NK-92 treated with Interleukin-12 subunit alpha and Interleukin-12 subunit beta, amount 100 ng/mL, for 24 hours (cell line): ENCODE measurements at regions not wholly inside any gene's neighbourhood (a gene's known extent, or its start where the extent isn't known, plus 50 kb on each side); places are given as distances from the start of the nearest gene placed in this dataset.
"Not testable (repeated sequence)": the region's sequence is repeated elsewhere in the genome, so short reads cannot be mapped to it uniquely, and the experiment has no call there.

Experiments
- DNase-seq: peaks from one replicate; lab custom pipeline; 2025; lab: John Stamatoyannopoulos, UW

- DNase-seq, result no peak
These were observed 547.2 kb upstream of the CHORDC1 start for GRCh38 chr11:90770007-90770406.

GRCh38 chr11:90766121-90766520, 543.3 kb upstream of the CHORDC1 start:
- DNase-seq, result no peak

GRCh38 chr11:90764691-90765090, 541.8 kb upstream of the CHORDC1 start:
- DNase-seq, result no peak

- no peak for DNase-seq
These were observed 535.1 kb upstream of the CHORDC1 start for GRCh38 chr11:90757849-90758494.

GRCh38 chr11:90756617-90757016, 533.8 kb upstream of the CHORDC1 start:
- no peak for DNase-seq

- no peak for DNase-seq
These were observed 530.7 kb upstream of the CHORDC1 start for GRCh38 chr11:90753546-90753945.

GRCh38 chr11:90747057-90747456, 524.2 kb upstream of the CHORDC1 start:
- no peak for DNase-seq

GRCh38 chr11:90744169-90744568, 521.3 kb upstream of the CHORDC1 start:
- no peak for DNase-seq

- DNase-seq, result no peak
These were observed 516.0 kb upstream of the CHORDC1 start for GRCh38 chr11:90738799-90739198.

GRCh38 chr11:90737444-90738050, 514.7 kb upstream of the CHORDC1 start:
- DNase-seq, result no peak

- DNase-seq, result no peak
These were observed 509.6 kb upstream of the CHORDC1 start for GRCh38 chr11:90732486-90732885.

- DNase-seq, result no peak
These were observed 500.6 kb upstream of the CHORDC1 start for GRCh38 chr11:90723475-90723874.

- DNase-seq, result no peak
These were observed 499.8 kb upstream of the CHORDC1 start for GRCh38 chr11:90722552-90723190.

- DNase-seq, result no peak
These were observed 494.7 kb upstream of the CHORDC1 start for GRCh38 chr11:90717522-90717921.

- DNase-seq, result no peak
These were observed 482.8 kb upstream of the CHORDC1 start for GRCh38 chr11:90705661-90706060.

- no peak for DNase-seq
These were observed 481.7 kb upstream of the CHORDC1 start for GRCh38 chr11:90704510-90704909.

GRCh38 chr11:90701716-90702115, 478.9 kb upstream of the CHORDC1 start:
- DNase-seq, result no peak

GRCh38 chr11:90700789-90701439, 478.1 kb upstream of the CHORDC1 start:
- no peak for DNase-seq

- no peak for DNase-seq
These were observed 477.0 kb upstream of the CHORDC1 start for GRCh38 chr11:90699791-90700400.

- DNase-seq, result no peak
These were observed 475.4 kb upstream of the CHORDC1 start for GRCh38 chr11:90698238-90698637.

GRCh38 chr11:90675496-90675895, 452.6 kb upstream of the CHORDC1 start:
- not testable (repeated sequence) for DNase-seq

GRCh38 chr11:90669094-90669493, 446.2 kb upstream of the CHORDC1 start:
- no peak for DNase-seq

- no peak for DNase-seq
These were observed 445.7 kb upstream of the CHORDC1 start for GRCh38 chr11:90668502-90668901.
